HG03066 (cell line): ENCODE measurements at regions not wholly inside any gene's neighbourhood (a gene's known extent, or its start where the extent isn't known, plus 50 kb on each side); places are given as distances from the start of the nearest gene placed in this dataset.

ENCODE experiments used
- ATAC-seq: cut with Tn5 transposase; IDR thresholded peaks from one replicate; pipeline ENCODE4 v1.9.1; 2021; ENCODE audit warnings: low read depth; ENCODE audit not compliant: unreplicated experiment

GRCh38 chr2:128751746-128752145 lies 433.1 kb upstream of the HS6ST1 start:
- no peak for ATAC-seq

- ATAC-seq, result no peak
Measured at GRCh38 chr2:128752691-128753263, 434.1 kb upstream of the HS6ST1 start.

- no peak for ATAC-seq
Measured at GRCh38 chr2:128753321-128753720, 434.7 kb upstream of the HS6ST1 start.

- no peak for ATAC-seq
Measured at GRCh38 chr2:128753800-128754199, 435.1 kb upstream of the HS6ST1 start.

- ATAC-seq, result peak; percentile 94
Measured at GRCh38 chr2:128754246-128754724, 435.6 kb upstream of the HS6ST1 start.

- ATAC-seq, result no peak
Measured at GRCh38 chr2:128755695-128756364, 437.2 kb upstream of the HS6ST1 start.

- ATAC-seq, result no peak
Measured at GRCh38 chr2:128756365-128756717, 437.7 kb upstream of the HS6ST1 start.

GRCh38 chr2:128765811-128766210 lies 447.1 kb upstream of the HS6ST1 start:
- ATAC-seq, result no peak

GRCh38 chr2:128768041-128768440 lies 449.4 kb upstream of the HS6ST1 start:
- no peak for ATAC-seq

- ATAC-seq, result no peak
Measured at GRCh38 chr2:128769457-128770142, 450.9 kb upstream of the HS6ST1 start.

- no peak for ATAC-seq
Measured at GRCh38 chr2:128770143-128771085, 451.7 kb upstream of the HS6ST1 start.

- ATAC-seq, result no peak
Measured at GRCh38 chr2:128771401-128771800, 452.7 kb upstream of the HS6ST1 start.

- ATAC-seq, result no peak
Measured at GRCh38 chr2:128772671-128773070, 454.0 kb upstream of the HS6ST1 start.

- ATAC-seq, result no peak
Measured at GRCh38 chr2:128773641-128774319, 455.1 kb upstream of the HS6ST1 start.

- ATAC-seq, result no peak
Measured at GRCh38 chr2:128774320-128775216, 455.9 kb upstream of the HS6ST1 start.

- no peak for ATAC-seq
Measured at GRCh38 chr2:128775217-128775913, 456.7 kb upstream of the HS6ST1 start.

- ATAC-seq, result no peak
Measured at GRCh38 chr2:128775914-128776285, 457.2 kb upstream of the HS6ST1 start.

GRCh38 chr2:128776461-128777195 lies 458.0 kb upstream of the HS6ST1 start:
- ATAC-seq, result no peak
